Heart left ventricle (tissue), 13 donors: ENCODE measurements at regions not wholly inside any gene's neighbourhood (a gene's known extent, or its start where the extent isn't known, plus 50 kb on each side); places are given as distances from the start of the nearest gene placed in this dataset.

ENCODE experiments used
- POLR2A ChIP-seq, 2 donors: fragments of 450-650 bp; IDR thresholded peaks; one replicate each; pipeline ENCODE4 v1.6.1; 2017; ENCODE audit warnings: antibody characterized with exemption in 2 of 2, mild to moderate bottlenecking in 2 of 2, moderate library complexity in 2 of 2
- TF ChIP-seq, protein P1 (sequence below), 12 donors: fragments of 200-600 bp; sonication (generic) in 4 of 12; IDR thresholded peaks; one replicate each; pipeline versions ENCODE4 v1.5.0 to v1.8.0; 2018 to 2022; ENCODE audit warnings: antibody characterized with exemption in 12 of 12, mild to moderate bottlenecking in 5 of 12
- donor health status: ischemic (EF 13 %, LVEDD 7.1; RV severe dilation, severe dysfunction).
- donor health status: DM: no; HTN: yes; CAD: no.
- donor health status: DM: no; HTN: no; CAD: no.
- donor health status: ischemic (EF 25% LVEDD 6.9; RV normal size, moderate dysfunction).
- donor health status: ischemic (EF 25% LVEDD 5.7; RV mildly dilated, moderate dysfunction).
- donor health status: ischemic (EF 35%, LVEDD 5.7; RV mildly dilated, moderate dysfunction).
- donor health status: nonischemic (EF 11% LVEDD 7.7; RV severe dilation, severe dysfunction).
- donor health status: DM: yes; HTN: yes; CAD: no.
- donor health status: PGD.
- donor health status: ischemic (EF 29% LVEDD 5.4; RV normal size, mild dysfunction).
- donor health status: nonischemic (EF 23%, LVEDD 6.1; RV moderate dilation, normal function).

DNA sequence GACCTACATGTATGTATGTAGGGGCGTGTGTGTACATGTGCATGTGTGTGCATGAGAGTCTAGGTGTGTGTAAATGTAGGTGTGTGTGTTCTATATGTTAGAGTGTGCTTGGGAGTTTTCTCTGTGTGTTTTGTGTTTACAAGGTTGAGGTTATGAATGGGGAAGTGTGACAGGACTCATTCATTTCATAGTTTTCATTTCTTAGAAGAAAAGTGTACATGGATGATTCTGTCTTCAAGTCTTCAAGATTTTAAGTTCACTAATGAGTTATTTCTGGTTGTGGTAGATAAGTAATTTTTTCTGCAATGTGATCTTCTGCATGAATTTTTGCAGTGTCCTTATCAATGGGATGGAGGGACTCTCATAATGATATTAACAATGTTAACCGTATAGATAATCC is 118.2 kb upstream of the SLC10A2 start:
- TF ChIP-seq, protein P1, sequence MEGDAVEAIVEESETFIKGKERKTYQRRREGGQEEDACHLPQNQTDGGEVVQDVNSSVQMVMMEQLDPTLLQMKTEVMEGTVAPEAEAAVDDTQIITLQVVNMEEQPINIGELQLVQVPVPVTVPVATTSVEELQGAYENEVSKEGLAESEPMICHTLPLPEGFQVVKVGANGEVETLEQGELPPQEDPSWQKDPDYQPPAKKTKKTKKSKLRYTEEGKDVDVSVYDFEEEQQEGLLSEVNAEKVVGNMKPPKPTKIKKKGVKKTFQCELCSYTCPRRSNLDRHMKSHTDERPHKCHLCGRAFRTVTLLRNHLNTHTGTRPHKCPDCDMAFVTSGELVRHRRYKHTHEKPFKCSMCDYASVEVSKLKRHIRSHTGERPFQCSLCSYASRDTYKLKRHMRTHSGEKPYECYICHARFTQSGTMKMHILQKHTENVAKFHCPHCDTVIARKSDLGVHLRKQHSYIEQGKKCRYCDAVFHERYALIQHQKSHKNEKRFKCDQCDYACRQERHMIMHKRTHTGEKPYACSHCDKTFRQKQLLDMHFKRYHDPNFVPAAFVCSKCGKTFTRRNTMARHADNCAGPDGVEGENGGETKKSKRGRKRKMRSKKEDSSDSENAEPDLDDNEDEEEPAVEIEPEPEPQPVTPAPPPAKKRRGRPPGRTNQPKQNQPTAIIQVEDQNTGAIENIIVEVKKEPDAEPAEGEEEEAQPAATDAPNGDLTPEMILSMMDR (IDR thresholded peaks at IDR 0.05) = no peak
- no peak for TF ChIP-seq POLR2A (IDR thresholded peaks at IDR 0.05)
